Suprapubic skin (tissue), 4 donors: ENCODE measurements at regions not wholly inside any gene's neighbourhood (a gene's known extent, or its start where the extent isn't known, plus 50 kb on each side); places are given as distances from the start of the nearest gene placed in this dataset.

Experiments used
- CTCF ChIP-seq, 2 donors: fragments of 200-600 bp in 1 of 2; fragments of 450-650 bp in 1 of 2; sonication (generic) in 1 of 2; IDR thresholded peaks; one replicate each; pipeline ENCODE4 v1.5.1; 2016 to 2019; ENCODE audit warnings: antibody characterized with exemption in 2 of 2, mild to moderate bottlenecking in 1 of 2, moderate library complexity in 1 of 2
- EP300 ChIP-seq: sonication (generic); formaldehyde crosslinking; IDR thresholded peaks from one replicate; pipeline ENCODE4 v1.6.1; 2017; ENCODE audit warnings: antibody characterized with exemption
- POLR2AphosphoS5 ChIP-seq, 3 donors: sonication (generic); formaldehyde crosslinking; IDR thresholded peaks; one replicate each; pipeline ENCODE4 v1.6.1; 2017; ENCODE audit warnings: antibody characterized with exemption in 3 of 3

GRCh38 chr3:188055388-188055787 lies 98.6 kb upstream of the LPP start:
- TF ChIP-seq EP300, result no peak
- no peak for TF ChIP-seq CTCF (IDR thresholded peaks at IDR 0.05)
- TF ChIP-seq POLR2AphosphoS5 (IDR thresholded peaks at IDR 0.05), result no peak
